GM21360 (cell line): ENCODE measurements at regions not wholly inside any gene's neighbourhood (a gene's known extent, or its start where the extent isn't known, plus 50 kb on each side); places are given as distances from the start of the nearest gene placed in this dataset.
"Not testable (repeated sequence)": the region's sequence is repeated elsewhere in the genome, so short reads cannot be mapped to it uniquely, and the experiment has no call there.

ENCODE experiments used
- ATAC-seq: cut with Tn5 transposase; IDR thresholded peaks from one replicate; pipeline ENCODE4 v1.9.1; 2021; ENCODE audit warnings: mild to moderate bottlenecking, moderate library complexity; ENCODE audit not compliant: unreplicated experiment

DNA sequence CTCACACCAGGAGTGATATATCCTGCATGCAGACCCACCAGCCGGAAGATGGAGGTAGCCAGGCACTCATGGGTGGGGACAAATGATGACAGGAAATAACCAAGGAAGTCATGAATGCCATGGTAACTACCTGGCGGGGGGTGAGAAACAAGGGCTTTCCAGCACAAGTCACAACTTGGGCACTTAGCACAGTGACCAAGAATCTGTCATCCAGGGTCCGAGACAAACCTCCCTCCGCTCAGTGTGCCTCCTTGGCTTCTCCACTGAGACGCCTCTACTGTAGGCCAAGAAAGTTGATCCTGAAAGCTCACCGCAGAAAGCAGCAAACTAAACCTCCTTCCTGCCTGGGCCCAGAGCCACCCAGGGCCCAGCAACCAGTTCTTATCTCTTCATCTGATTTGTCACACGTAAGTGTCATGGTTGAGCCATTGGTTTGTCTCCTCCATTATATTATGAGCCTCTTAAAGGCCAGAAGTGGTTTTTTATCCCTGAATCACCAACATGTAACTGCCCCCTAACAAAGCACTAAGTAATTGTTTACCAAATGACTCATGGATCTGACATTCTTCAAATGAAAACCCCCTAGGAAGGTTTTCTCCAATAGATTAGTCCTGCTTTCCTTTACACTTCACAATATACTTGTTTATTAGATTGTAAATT, 84.3 kb upstream of the TAB2 start:
- no peak for ATAC-seq

DNA sequence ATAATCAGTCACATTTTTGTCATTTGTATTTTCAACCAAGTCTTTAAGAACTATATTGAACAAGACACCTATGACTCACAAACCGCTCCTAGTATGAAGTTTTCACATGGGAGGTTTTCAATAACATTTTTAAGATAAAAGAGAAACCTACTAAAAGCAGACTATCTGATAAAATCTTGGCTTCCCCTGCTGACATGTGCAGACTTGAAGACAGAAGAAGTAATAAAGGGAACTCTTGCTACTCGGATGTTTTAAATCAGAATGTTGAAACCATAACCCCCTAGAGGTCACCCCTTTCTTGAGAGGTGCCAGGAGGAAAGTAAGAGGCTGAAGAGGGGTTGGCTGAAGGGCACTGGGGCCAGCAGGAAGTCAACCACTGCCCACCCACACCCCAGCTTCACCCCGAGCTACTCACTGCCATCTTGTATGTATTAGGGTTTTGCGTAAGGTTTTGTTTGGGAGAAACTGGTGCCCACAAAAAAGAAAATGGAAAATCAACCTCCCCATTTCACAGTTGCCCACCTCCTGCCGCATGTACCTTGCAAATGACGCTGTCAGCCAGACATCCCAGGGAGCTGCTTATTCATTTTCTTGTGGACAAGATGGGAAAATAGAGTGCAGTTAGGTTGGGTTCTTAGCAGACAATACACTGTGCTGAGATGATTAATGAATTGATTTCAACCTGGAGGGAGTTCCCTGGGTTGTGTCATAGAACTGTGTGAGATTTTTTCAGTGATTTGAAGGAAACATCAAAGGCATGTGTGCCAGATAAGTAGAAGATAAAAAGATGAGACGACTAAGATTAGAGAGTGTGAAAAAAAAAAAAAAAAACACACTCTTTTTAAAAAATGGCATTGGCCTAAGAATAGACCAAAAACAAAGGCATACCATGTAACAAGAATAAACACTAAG, 83.2 kb upstream of the TAB2 start:
- ATAC-seq, result no peak

DNA sequence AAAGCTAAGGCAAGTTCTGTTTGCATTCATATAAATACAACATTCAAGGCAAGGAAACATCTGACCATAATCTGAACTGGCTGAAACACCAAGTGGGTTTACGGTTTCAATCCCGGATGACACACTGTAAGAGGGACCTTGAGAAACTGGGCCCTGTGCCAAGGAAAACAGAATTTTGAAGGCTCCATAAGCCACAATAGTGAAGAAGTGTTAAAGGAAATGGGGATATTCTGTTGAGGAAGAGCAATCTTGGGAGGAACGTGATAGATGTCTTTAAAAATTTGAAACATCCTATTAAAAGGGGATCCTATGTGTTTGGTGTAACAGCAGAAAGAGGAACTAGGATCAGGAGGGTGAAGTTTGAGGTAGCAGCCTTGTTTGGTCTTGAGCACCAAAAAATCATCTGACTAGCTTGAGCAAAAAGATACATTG, 82.4 kb upstream of the TAB2 start:
- peak; percentile 85 for ATAC-seq

DNA sequence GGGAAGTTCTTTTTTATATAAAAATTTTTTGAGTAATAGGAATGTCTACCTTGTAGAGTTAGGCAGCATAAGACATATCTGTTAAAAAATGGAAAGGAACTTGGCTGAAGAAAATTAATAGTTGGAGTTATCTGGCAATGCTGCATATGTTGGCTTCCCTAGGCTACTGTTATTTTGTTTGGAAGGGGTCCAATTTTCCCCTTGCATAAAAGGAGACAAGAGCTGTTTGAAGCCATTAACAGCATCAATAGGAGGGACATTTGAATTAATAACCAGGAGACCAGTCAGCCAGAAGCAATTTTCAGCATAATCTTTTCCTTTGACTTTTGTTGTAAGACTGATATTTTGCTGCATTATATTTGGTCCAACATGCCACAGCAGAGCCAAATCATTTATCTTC, 80.9 kb upstream of the TAB2 start:
- no peak for ATAC-seq

DNA sequence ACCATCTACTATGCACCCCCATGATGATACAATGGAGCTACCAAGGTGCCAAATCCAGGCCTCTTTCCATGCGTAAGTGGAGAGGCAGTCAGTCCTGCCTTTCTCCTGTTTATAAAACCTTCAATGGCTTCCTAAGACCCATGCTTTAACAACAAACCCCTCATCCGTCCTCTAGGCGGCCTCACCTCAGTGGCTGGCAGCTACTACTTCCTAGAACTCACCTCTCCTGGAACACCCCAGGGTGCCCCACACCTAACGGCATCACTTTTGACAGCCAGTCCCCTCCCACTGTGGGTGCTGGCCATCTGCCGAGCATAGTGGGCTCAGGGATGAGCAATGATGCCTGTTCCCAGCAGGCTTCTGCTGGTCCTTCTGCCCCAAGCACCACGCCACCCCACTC, 80.0 kb upstream of the TAB2 start:
- ATAC-seq, result no peak

DNA sequence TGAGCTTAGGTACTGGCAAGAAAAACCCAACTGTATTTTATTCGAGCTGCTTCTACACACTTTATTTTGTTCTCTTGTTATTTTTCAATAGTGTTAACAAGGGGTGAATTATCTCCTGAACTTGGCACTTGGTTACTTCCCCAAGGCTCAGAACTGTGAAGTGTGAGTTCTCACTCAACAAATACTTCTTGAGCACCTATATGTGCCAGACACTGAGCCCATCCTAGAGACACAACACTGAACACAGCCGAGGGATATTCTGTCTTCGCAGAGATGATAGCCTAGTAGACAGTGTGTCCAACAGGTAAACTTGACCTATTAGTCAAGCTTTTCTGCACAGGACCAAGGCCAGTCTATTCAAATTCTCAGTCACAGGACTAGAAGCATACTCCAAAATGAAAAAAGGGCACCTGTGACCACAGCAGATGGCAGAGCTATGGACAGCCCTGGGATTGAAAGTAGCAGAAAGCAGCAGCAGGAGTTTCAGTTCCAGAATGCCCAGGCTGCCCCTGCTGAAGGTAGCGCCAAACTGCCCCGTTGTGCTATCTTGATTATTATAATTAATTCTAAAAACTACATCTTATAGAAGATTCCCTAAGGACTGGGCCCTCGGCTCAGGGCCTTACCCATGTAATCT, 77.8 kb upstream of the TAB2 start:
- ATAC-seq, result no peak

DNA sequence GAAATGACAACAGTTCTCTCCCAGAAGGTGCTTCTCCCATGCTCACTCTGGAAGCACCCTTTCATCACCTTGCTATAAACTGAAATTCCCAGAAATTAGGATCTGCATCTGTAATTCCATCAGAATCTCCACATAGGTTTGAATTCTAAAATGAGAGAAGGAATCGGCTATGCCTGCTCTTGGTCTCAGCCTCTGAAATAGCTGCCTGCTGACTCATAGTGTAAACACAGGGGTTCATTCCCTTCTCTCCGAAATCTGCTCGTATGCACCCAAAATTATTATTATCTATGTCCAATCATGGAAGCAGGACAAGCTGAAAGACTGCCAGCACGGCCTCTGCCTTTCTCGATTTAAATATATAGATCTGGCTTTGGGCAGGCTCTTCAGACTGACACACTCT, 74.6 kb upstream of the TAB2 start:
- no peak for ATAC-seq

DNA sequence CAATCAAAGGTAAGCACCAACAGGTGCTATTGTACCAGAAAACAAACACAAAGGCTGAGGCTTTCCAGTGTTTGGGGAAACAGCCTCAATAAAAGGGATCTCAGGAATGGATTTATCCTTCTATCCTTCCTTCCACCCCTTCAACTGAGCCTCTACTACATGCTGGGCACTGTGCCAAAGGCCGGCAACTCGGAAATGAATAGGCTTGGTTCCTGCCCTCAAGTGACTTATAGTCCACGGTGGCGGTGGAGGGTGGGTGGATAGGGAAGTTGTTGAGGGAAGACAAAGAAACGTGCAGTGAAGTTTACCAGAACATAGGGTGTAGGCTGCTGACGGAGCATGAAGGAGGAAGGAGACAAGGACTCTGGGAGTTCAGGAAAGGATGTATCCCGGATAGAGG, 73.4 kb upstream of the TAB2 start:
- no peak for ATAC-seq

DNA sequence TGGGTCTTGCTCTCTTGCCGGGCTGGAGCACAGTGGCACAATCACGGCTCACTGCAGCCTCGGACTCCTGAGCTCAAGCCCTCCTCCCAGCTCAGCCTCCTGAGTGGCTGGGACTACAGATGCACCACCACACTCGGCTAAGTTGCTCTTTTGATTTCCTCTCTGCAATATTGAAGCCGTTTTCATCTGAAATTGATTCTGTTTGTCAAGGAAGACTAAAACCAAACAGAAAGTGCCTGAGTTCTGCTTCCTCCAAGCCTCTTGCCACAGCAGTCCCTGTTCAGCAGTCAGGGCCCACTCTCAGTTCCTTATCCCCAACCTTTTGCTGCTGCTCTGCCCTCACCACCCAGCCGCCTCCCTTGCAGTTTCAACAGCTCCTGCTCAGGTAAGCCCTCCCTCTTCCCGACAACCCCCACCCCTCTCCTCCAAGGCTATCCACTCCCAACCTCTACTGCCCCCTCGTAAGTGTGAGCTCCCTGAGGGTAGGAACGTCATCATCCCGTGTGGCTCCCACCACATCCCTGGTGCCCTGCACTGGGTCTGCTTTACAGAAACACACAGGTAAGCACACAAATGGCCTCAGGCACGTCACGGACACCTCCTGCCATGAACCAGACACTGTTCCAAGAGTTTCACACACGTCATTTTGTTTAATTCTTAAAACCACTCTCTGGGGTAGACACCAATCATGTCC, 70.7 kb upstream of the TAB2 start:
- ATAC-seq, result peak; percentile 91

DNA sequence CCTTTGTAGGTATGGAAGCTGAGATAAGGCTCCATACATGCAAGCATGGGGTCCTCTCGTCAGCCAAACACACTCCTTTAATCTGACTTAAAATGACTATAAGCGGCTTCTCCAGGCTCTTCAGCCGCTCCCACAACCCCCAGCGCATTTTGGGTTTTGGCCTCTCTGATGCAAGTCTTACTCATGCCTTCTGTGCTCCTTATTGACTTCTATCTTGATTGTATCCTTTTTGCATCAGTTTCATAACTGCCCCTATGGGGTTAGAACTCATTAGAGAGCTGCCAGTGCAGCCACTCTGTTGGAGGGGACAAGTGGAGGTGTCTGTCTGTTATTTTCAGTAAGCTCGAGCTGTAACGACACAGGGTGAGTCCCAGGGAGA, 70.1 kb upstream of the TAB2 start:
- no peak for ATAC-seq

DNA sequence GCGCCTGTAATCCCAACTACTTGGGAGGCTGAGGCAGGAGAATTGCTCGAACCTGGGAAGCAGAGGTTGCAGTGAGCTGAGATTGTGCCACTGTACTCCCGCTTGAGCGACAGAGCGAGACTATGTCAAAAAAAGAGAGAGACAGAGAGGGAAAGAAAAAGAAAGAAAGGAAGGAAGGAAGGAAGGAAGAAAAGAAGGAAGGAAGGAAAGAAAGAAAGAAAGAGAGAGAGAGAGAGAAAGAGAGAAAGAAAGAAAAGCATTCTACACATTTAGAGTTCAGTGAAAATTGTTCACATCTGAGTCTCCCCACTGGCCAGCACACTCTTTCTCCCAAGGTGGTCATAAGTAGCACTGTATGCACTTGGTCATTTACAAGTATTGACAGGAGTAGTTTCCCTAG, 69.2 kb upstream of the TAB2 start:
- ATAC-seq, result not testable (repeated sequence)

DNA sequence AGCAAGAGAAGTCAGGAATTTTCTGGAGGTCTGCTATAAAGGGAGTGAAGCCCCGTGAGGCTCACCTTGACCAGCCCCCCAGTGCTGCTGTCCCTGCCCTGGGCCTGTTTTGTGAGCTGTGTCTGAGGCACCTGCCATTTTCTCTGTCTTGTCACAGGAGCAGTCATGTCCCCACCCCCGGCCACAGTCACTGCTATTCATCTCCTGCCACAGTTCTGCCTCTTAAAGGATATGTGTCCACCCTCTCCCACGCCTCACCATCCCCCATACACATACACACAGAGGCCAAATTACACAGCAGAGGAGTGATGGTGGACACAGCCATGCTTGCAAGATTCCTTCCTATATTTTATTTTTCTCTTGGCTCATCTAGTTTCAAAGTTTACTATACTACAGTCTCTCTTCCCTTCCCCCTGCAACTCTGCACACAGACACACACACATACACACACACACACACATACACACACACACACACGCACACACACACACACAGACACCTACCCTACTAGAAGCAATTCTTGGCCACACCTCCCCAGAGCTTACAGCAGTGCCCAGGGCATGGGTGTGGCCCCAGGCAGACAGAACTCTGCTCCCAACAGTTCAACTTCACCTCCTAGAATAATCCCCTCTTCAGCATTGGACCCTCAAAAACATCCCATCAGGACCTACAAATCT, 68.7 kb upstream of the TAB2 start:
- no peak for ATAC-seq

DNA sequence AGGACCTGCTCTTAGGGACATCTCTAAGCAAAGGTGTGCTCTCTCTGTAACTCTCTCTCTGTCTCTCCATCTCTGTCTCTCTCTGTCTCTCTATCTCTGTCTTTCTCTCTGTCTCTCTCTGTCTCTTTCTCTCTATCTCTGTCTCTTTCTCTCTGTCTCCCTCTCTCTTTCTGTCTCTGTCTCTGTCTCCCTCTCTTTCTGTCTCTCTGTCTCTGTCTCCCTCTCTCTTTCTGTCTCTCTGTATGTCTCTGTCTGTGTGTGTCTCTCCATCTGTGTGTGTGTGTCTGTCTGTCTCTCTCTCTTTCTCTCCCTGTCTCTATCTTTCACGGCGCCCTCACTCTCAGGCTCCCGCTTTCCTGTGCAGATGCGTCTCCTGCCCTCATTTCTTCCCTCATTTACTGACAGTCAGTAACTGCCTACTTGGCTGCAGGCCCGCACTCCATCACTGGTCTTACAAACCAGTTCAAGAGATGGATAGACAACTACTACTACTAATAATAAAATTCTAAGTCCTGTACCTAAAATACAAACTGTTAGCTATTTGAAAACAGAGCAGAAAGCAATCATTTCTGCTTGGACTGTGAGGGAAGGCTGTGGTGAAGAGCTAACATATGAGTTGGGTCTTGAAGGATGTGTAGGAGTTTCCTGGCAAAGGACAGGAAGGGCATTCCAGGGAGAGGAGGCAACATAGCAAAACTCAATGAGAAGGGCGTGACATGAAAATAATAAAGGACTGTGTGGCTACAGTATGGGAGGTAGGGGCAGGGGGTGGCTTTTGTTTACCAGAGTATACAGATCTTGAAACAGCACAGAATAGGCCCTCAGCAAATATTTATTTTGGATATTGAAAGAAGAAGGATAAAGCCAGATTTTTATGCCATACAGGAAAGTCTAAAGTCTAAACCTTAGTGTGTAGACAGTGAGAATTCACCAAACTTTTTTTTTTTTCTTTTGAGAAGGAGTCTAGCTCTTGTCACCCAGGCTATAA, 67.8 kb upstream of the TAB2 start:
- no peak for ATAC-seq

DNA sequence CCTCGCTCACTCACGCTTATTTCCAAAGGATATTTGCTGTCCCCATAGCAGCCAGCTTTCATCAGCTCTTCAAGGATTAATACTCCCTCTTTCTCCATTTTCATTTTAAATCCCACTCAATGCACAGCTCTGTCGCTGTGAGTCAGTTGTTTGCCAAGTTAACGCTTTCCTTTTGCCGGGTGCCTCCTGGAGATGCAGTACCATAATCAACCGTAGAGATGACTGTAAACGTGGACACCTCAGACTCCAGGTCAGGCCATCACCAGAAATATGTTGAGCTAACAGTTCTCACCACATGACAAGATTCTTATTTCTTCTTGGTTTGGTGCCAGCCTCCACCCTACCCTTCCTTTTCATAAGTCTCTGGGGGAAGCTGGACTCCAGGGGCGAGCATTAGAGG, 66.6 kb upstream of the TAB2 start:
- no peak for ATAC-seq

DNA sequence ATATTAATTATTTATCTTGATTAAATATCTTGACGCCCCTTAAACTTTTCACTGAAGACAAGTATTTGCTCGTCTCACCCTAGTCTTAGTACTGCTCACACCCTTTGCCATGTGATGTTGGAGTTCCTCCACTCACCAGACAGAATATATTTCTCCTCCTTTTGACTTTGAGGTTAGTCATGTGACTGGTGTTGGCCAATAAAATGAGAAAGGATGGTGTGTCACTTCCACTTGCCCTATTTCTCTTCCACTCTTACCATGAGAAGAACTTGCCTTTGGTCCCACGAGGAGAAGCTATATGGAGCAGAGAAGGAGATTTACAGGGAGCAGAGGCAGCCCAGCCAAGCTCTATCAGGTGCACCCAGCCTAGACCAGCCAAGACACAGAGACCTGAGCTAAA, 64.9 kb upstream of the TAB2 start:
- no peak for ATAC-seq

DNA sequence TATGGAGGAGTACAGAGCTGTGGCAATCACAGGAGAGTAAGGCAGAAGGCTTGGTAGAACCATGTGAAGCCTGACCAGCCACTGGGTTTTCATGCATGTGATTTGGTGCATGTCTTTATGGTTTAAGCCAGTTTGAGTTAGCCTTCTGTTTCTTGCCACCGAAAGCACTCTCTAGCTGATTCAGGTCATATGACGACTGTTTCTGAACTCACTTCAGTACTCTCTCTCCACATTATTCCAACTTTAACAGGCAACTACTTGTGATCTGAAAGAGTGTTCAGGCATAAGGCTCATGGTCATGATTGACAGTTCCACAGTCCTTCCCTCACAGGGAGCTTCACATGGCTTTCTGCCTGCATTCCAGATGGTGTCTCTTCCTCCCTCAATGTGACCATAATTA, 63.3 kb upstream of the TAB2 start:
- no peak for ATAC-seq

DNA sequence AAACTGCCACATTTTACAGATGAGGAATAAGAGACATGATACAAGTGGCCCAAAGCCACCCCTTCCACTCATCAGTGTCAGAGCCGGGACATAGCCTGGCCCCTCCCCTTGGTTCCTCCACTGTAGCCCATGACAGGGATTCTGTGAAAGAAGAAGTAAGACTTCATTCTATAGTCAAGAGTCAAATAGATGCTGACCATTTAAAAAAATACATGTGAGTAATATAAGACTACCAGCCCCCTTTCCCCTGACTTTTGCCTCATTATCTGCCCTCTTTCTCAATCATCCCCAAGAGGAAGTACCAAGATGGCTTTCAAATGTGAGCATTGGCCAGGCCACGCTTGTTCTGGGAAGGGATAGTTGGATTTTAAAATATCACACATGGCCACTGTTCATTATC, 57.8 kb upstream of the TAB2 start:
- no peak for ATAC-seq

DNA sequence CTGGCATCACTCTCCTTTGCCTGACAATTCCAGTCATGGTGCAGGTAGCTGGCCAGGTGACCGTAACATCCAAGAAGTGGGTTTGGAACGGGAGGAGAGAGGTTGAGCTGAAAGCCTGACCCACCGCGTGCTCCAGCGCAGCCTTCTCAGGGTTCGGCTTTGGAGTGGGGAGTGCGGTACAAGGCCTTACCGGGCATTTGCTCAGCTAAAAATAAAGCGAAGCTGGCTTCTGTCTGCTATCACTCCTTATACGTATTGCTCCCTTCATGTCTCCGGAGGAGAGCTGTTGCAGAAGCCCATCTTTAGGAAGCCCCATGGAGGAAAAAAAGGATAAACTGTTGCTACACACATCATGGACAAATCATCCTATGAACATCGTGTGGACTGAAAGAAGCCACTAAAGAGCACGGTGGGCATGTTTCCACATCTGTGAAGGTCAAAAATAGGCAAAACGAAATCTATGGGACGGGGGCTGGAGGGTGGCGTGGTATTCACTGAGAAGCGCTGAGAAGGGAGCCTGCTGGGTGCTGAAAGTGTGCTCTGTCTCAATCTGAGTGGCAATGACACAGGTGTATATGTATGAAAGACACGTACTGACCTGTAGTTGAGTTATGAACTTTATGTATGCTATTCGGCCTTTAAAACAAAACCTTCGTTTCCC, 57.2 kb upstream of the TAB2 start:
- ATAC-seq, result no peak

DNA sequence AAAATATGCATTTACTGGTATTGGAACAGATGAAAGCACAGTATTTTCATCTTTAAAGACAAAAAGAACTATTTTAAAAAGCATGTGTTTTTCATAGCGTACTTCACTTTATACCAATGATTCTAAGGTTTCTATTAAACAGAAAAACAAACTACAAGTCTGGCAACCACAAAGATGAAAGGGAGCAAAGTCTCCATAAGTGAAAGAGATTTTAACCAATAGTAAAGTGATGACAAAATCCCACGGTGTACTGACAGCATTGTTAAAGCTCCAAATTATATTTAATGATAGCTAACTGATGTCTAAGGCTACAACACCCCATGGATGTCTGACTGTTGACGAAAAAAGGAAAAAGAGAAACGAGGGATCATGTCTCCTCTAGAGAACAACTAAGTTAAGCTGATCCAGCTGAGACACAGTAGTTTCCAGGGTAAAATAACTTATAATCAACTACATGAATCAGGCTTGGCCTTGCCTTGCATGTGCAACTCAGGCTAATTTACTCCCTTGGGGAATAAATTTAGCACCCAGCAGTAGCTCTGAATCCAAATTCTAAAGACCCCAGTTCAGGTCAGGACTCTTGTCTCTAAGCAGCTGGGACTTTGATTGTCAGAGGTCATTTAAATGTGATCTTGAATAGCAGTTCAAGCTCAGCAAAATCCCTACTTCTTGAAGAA, 56.0 kb upstream of the TAB2 start:
- ATAC-seq, result no peak
